D721Med (cell line): ENCODE measurements at regions not wholly inside any gene's neighbourhood (a gene's known extent, or its start where the extent isn't known, plus 50 kb on each side); places are given as distances from the start of the nearest gene placed in this dataset.

Experiments used
- DNase-seq: peaks from one replicate; pipeline ENCODE4 v3.0.0; 2011; ENCODE audit warnings: low spot score; ENCODE audit not compliant: insufficient read length
- FAIRE-seq: peaks from 2 replicates; lab custom pipeline; 2011; peaks lifted over from hg19 to GRCh38; lab: Jason Lieb, UNC
- CTCF ChIP-seq: IDR thresholded peaks from 2 replicates; pipeline ENCODE4 v1.5.1; 2012; ENCODE audit warnings: mild to moderate bottlenecking, control low read depth; ENCODE audit not compliant: insufficient read depth; ENCODE audit errors: missing control alignments

GRCh38 chr3:182603501-182603900 lies 189.8 kb upstream of the ATP11B start:
- TF ChIP-seq CTCF: no peak
- DNase-seq (no peak), FAIRE-seq (no peak)

- DNase-seq (no peak), FAIRE-seq (no peak)
- no peak for TF ChIP-seq CTCF
These were observed 187.3 kb upstream of the ATP11B start for GRCh38 chr3:182605882-182606611.

GRCh38 chr3:182606905-182607504 lies 186.3 kb upstream of the ATP11B start:
- TF ChIP-seq CTCF: no peak
- DNase-seq: no peak
- FAIRE-seq: no peak

- no peak for FAIRE-seq
- TF ChIP-seq CTCF: no peak
These were observed 184.5 kb upstream of the ATP11B start for GRCh38 chr3:182608832-182609231.

GRCh38 chr3:182609575-182610156 lies 183.6 kb upstream of the ATP11B start:
- no peak for TF ChIP-seq CTCF
- DNase-seq (no peak), FAIRE-seq (no peak)

More at GRCh38 chr3:182608832-182609231, 184.5 kb upstream of the ATP11B start:
- no peak for DNase-seq

GRCh38 chr3:182612332-182612731 lies 181.0 kb upstream of the ATP11B start:
- no peak for TF ChIP-seq CTCF
- DNase-seq (no peak), FAIRE-seq (no peak)

- no peak for TF ChIP-seq CTCF
- DNase-seq (no peak), FAIRE-seq (no peak)
These were observed 175.8 kb upstream of the ATP11B start for GRCh38 chr3:182617500-182617899.
